ENCODE measurements at regions not wholly inside any gene's neighbourhood (a gene's known extent, or its start where the extent isn't known, plus 50 kb on each side); places are given as distances from the start of the nearest gene placed in this dataset.

- no peak for TF ChIP-seq CTCF (IDR thresholded peaks at IDR 0.05)
Observed at GRCh38 chr6:103720393-103720792, 1139.3 kb downstream of the HACE1 start.

- no peak for TF ChIP-seq CTCF (IDR thresholded peaks at IDR 0.05)
Observed at GRCh38 chr6:103719545-103719944, 1140.2 kb downstream of the HACE1 start.

- TF ChIP-seq CTCF (IDR thresholded peaks at IDR 0.05): no peak
Observed at GRCh38 chr6:103715269-103715668, 1144.5 kb downstream of the HACE1 start.

GRCh38 chr6:103707596-103708325 is 1152.0 kb downstream of the HACE1 start:
- TF ChIP-seq CTCF (IDR thresholded peaks at IDR 0.05): no peak

- no peak for TF ChIP-seq CTCF (IDR thresholded peaks at IDR 0.05)
Observed at GRCh38 chr6:103699769-103700168, 1160.0 kb downstream of the HACE1 start.

GRCh38 chr6:103687430-103687829 is 1172.3 kb downstream of the HACE1 start:
- no peak for TF ChIP-seq CTCF (IDR thresholded peaks at IDR 0.05)

GRCh38 chr6:103680116-103680515 is 1179.6 kb downstream of the HACE1 start:
- TF ChIP-seq CTCF (IDR thresholded peaks at IDR 0.05): no peak

- no peak for TF ChIP-seq CTCF (IDR thresholded peaks at IDR 0.05)
Observed at GRCh38 chr6:103677290-103677689, 1182.4 kb downstream of the HACE1 start.
